ENCODE measurements at regions not wholly inside any gene's neighbourhood (a gene's known extent, or its start where the extent isn't known, plus 50 kb on each side); places are given as distances from the start of the nearest gene placed in this dataset.

- DNase-seq, result no peak
These were observed 163.2 kb upstream of the GPR26 start for GRCh38 chr10:123502983-123503382.

- no peak for DNase-seq
These were observed 159.7 kb upstream of the GPR26 start for GRCh38 chr10:123506455-123506854.

- no peak for DNase-seq
These were observed 158.9 kb upstream of the GPR26 start for GRCh38 chr10:123507298-123507697.

GRCh38 chr10:123509338-123509737 is 156.8 kb upstream of the GPR26 start:
- DNase-seq, result no peak

GRCh38 chr10:123512901-123513775 is 153.0 kb upstream of the GPR26 start:
- no peak for DNase-seq

- no peak for DNase-seq
These were observed 152.3 kb upstream of the GPR26 start for GRCh38 chr10:123513870-123514269.

- no peak for DNase-seq
These were observed 151.2 kb upstream of the GPR26 start for GRCh38 chr10:123514996-123515395.

- DNase-seq, result no peak
These were observed 150.5 kb upstream of the GPR26 start for GRCh38 chr10:123515661-123516060.

GRCh38 chr10:123516291-123516690 is 149.9 kb upstream of the GPR26 start:
- no peak for DNase-seq

- DNase-seq, result no peak
These were observed 148.7 kb upstream of the GPR26 start for GRCh38 chr10:123517426-123517825.

GRCh38 chr10:123517901-123518300 is 148.3 kb upstream of the GPR26 start:
- DNase-seq, result no peak

- DNase-seq, result no peak
These were observed 147.4 kb upstream of the GPR26 start for GRCh38 chr10:123518765-123519164.

GRCh38 chr10:123519861-123520260 is 146.3 kb upstream of the GPR26 start:
- DNase-seq, result no peak

- no peak for DNase-seq
These were observed 145.1 kb upstream of the GPR26 start for GRCh38 chr10:123521076-123521475.

GRCh38 chr10:123521556-123521955 is 144.6 kb upstream of the GPR26 start:
- no peak for DNase-seq

- no peak for DNase-seq
These were observed 143.3 kb upstream of the GPR26 start for GRCh38 chr10:123522702-123523312.

GRCh38 chr10:123523833-123524232 is 142.3 kb upstream of the GPR26 start:
- DNase-seq, result no peak

- no peak for DNase-seq
These were observed 139.6 kb upstream of the GPR26 start for GRCh38 chr10:123526356-123527064.

- DNase-seq, result no peak
These were observed 139.0 kb upstream of the GPR26 start for GRCh38 chr10:123527151-123527550.

- DNase-seq, result no peak
These were observed 136.9 kb upstream of the GPR26 start for GRCh38 chr10:123529146-123529760.

GRCh38 chr10:123530166-123530870 is 135.8 kb upstream of the GPR26 start:
- no peak for DNase-seq

- no peak for DNase-seq
These were observed 130.8 kb upstream of the GPR26 start for GRCh38 chr10:123535386-123535785.

Data from kidney glomerular epithelial cell (primary cell).